HepG2 (cell line): ENCODE measurements at regions not wholly inside any gene's neighbourhood (a gene's known extent, or its start where the extent isn't known, plus 50 kb on each side); places are given as distances from the start of the nearest gene placed in this dataset.

Experiments
- CHD2 ChIP-seq: IDR thresholded peaks from 2 replicates; pipeline ENCODE4 v1.6.1; 2011; ENCODE audit warnings: low read depth, low read length, improper control_type of control experiment
- MED8 ChIP-seq: sonication (generic); formaldehyde crosslinking; IDR thresholded peaks from 2 replicates; pipeline ENCODE4 v1.8.1; 2023; ENCODE audit warnings: mild to moderate bottlenecking, missing genetic modification reagents; ENCODE audit not compliant: insufficient replicate concordance
- SP1 ChIP-seq, 2 experiments: fragments of 450-650 bp in 1 of 2; sonication (generic) in 1 of 2; formaldehyde crosslinking in 1 of 2; IDR thresholded peaks; 2 replicates each; pipeline versions ENCODE4 v1.4.0 to v1.6.1; 2016 to 2020; ENCODE audit warnings: missing genetic modification reagents in 1 of 2
- SUZ12 ChIP-seq: fragments of 150-350 bp; IDR thresholded peaks from 2 replicates; pipeline ENCODE4 v1.6.1; 2014; ENCODE audit warnings: low read depth, low read length
- YY1 ChIP-seq: IDR thresholded peaks from 2 replicates; pipeline ENCODE4 v1.6.1; 2011; ENCODE audit warnings: low read length, low read depth, moderate library complexity, mild to moderate bottlenecking; ENCODE audit not compliant: insufficient read depth, insufficient replicate concordance
- ZNF207 ChIP-seq: fragments of 450-650 bp; IDR thresholded peaks from 2 replicates; pipeline ENCODE4 v1.6.1; 2016; ENCODE audit warnings: antibody characterized with exemption, borderline replicate concordance
- TF ChIP-seq, protein P1 (sequence below): sonication (generic); formaldehyde crosslinking; IDR thresholded peaks from 2 replicates; pipeline ENCODE4 v1.5.1; 2020; ENCODE audit warnings: mild to moderate bottlenecking, missing genetic modification reagents, moderate library complexity
- TF ChIP-seq, protein P2 (sequence below), 2 experiments: fragments of 450-650 bp in 1 of 2; sonication (generic) in 1 of 2; formaldehyde crosslinking; IDR thresholded peaks; 2 replicates each; pipeline versions ENCODE4 v1.5.0 to v1.8.0; 2020 to 2022; ENCODE audit warnings: mild to moderate bottlenecking in 1 of 2, missing genetic modification reagents in 1 of 2
- TF ChIP-seq, protein P3 (sequence below), 2 experiments: IDR thresholded peaks; 2 replicates each; pipeline ENCODE4 v1.6.1; 2011 to 2012; ENCODE audit warnings: low read length in 2 of 2, borderline replicate concordance in 1 of 2, low read depth in 1 of 2, mild to moderate bottlenecking in 1 of 2, moderate library complexity in 1 of 2
- TF ChIP-seq, protein P4 (sequence below): sonication (generic); formaldehyde crosslinking; IDR thresholded peaks from 2 replicates; pipeline ENCODE4 v1.5.0; 2020; ENCODE audit warnings: mild to moderate bottlenecking, missing genetic modification reagents, moderate library complexity
- TF ChIP-seq, protein P5 (sequence below): sonication (generic); formaldehyde crosslinking; IDR thresholded peaks from 2 replicates; pipeline ENCODE4 v1.8.1; 2023; ENCODE audit warnings: mild to moderate bottlenecking, inconsistent platforms, moderate library complexity, missing genetic modification reagents, borderline replicate concordance

DNA sequence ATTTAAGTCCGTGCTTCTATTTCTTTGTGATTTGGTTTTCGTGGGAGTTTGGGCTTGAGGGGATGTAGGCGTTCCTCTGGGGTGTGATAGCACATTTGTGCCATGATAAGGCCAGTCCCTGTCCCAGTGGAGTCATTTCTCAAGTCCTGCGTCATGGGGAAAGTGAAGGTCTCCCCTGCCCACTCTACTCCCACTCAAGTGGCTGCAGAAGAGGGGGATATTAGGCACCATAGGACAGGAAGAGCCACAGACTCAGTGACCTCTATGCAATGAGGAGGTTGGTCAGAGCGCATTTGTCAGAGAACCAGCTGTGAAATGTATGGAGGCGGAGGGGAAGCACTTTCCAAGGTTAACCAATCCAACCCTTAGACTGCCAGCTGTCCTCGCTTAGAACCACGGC is 51.9 kb upstream of the EDN1 start:
- TF ChIP-seq, protein P1, sequence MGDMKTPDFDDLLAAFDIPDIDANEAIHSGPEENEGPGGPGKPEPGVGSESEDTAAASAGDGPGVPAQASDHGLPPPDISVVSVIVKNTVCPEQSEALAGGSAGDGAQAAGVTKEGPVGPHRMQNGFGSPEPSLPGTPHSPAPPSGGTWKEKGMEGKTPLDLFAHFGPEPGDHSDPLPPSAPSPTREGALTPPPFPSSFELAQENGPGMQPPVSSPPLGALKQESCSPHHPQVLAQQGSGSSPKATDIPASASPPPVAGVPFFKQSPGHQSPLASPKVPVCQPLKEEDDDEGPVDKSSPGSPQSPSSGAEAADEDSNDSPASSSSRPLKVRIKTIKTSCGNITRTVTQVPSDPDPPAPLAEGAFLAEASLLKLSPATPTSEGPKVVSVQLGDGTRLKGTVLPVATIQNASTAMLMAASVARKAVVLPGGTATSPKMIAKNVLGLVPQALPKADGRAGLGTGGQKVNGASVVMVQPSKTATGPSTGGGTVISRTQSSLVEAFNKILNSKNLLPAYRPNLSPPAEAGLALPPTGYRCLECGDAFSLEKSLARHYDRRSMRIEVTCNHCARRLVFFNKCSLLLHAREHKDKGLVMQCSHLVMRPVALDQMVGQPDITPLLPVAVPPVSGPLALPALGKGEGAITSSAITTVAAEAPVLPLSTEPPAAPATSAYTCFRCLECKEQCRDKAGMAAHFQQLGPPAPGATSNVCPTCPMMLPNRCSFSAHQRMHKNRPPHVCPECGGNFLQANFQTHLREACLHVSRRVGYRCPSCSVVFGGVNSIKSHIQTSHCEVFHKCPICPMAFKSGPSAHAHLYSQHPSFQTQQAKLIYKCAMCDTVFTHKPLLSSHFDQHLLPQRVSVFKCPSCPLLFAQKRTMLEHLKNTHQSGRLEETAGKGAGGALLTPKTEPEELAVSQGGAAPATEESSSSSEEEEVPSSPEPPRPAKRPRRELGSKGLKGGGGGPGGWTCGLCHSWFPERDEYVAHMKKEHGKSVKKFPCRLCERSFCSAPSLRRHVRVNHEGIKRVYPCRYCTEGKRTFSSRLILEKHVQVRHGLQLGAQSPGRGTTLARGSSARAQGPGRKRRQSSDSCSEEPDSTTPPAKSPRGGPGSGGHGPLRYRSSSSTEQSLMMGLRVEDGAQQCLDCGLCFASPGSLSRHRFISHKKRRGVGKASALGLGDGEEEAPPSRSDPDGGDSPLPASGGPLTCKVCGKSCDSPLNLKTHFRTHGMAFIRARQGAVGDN (CRISPR knock-in tag) = no peak
- TF ChIP-seq SP1 (IDR thresholded peaks at IDR 0.05) (no peak), SP1 (CRISPR knock-in tag; IDR thresholded peaks at IDR 0.05) (no peak), YY1 (no peak), MED8 (CRISPR knock-in tag) (no peak), ZNF207 (no peak), CHD2 (no peak), SUZ12 (no peak)
- TF ChIP-seq, protein P2, sequence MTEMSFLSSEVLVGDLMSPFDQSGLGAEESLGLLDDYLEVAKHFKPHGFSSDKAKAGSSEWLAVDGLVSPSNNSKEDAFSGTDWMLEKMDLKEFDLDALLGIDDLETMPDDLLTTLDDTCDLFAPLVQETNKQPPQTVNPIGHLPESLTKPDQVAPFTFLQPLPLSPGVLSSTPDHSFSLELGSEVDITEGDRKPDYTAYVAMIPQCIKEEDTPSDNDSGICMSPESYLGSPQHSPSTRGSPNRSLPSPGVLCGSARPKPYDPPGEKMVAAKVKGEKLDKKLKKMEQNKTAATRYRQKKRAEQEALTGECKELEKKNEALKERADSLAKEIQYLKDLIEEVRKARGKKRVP (CRISPR knock-in tag; IDR thresholded peaks at IDR 0.05) = no peak
- TF ChIP-seq, protein P3, sequence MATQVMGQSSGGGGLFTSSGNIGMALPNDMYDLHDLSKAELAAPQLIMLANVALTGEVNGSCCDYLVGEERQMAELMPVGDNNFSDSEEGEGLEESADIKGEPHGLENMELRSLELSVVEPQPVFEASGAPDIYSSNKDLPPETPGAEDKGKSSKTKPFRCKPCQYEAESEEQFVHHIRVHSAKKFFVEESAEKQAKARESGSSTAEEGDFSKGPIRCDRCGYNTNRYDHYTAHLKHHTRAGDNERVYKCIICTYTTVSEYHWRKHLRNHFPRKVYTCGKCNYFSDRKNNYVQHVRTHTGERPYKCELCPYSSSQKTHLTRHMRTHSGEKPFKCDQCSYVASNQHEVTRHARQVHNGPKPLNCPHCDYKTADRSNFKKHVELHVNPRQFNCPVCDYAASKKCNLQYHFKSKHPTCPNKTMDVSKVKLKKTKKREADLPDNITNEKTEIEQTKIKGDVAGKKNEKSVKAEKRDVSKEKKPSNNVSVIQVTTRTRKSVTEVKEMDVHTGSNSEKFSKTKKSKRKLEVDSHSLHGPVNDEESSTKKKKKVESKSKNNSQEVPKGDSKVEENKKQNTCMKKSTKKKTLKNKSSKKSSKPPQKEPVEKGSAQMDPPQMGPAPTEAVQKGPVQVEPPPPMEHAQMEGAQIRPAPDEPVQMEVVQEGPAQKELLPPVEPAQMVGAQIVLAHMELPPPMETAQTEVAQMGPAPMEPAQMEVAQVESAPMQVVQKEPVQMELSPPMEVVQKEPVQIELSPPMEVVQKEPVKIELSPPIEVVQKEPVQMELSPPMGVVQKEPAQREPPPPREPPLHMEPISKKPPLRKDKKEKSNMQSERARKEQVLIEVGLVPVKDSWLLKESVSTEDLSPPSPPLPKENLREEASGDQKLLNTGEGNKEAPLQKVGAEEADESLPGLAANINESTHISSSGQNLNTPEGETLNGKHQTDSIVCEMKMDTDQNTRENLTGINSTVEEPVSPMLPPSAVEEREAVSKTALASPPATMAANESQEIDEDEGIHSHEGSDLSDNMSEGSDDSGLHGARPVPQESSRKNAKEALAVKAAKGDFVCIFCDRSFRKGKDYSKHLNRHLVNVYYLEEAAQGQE (IDR thresholded peaks at IDR 0.05; ENCODE audit: borderline replicate concordance in 1 of 2, low read depth in 1 of 2, low read length in 2 of 2) = no peak
- TF ChIP-seq, protein P4, sequence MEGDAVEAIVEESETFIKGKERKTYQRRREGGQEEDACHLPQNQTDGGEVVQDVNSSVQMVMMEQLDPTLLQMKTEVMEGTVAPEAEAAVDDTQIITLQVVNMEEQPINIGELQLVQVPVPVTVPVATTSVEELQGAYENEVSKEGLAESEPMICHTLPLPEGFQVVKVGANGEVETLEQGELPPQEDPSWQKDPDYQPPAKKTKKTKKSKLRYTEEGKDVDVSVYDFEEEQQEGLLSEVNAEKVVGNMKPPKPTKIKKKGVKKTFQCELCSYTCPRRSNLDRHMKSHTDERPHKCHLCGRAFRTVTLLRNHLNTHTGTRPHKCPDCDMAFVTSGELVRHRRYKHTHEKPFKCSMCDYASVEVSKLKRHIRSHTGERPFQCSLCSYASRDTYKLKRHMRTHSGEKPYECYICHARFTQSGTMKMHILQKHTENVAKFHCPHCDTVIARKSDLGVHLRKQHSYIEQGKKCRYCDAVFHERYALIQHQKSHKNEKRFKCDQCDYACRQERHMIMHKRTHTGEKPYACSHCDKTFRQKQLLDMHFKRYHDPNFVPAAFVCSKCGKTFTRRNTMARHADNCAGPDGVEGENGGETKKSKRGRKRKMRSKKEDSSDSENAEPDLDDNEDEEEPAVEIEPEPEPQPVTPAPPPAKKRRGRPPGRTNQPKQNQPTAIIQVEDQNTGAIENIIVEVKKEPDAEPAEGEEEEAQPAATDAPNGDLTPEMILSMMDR (CRISPR knock-in tag) = no peak
- TF ChIP-seq, protein P5, sequence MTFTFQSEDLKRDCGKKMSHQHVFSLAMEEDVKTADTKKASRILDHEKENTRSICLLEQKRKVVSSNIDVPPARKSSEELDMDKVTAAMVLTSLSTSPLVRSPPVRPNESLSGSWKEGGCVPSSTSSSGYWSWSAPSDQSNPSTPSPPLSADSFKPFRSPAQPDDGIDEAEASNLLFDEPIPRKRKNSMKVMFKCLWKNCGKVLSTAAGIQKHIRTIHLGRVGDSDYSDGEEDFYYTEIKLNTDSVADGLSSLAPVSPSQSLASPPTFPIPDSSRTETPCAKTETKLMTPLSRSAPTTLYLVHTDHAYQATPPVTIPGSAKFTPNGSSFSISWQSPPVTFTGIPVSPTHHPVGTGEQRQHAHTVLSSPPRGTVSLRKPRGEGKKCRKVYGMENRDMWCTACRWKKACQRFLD (CRISPR knock-in tag) = no peak
